ENCODE measurements at regions not wholly inside any gene's neighbourhood (a gene's known extent, or its start where the extent isn't known, plus 50 kb on each side); places are given as distances from the start of the nearest gene placed in this dataset.

DNA sequence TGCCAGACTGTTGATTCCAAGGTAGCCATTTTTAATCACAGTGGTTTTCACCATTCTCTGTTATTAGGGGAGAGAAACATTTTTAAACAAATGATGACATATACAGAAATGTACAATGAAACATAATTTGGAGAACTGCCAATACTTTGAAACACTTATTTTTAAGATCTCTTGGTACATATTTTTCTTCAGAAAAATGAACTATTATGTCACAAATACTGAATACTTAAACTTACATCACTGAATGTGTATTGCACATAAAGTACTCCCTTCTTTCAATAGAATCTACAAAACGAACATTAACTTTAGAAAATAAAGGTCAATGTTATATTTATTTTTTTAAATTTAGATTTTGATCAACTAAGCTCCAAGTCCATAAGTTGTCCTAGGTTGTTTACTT is 71.7 kb upstream of the CPNE8 start:
- no peak for DNase-seq (ENCODE audit: low read depth)

DNA sequence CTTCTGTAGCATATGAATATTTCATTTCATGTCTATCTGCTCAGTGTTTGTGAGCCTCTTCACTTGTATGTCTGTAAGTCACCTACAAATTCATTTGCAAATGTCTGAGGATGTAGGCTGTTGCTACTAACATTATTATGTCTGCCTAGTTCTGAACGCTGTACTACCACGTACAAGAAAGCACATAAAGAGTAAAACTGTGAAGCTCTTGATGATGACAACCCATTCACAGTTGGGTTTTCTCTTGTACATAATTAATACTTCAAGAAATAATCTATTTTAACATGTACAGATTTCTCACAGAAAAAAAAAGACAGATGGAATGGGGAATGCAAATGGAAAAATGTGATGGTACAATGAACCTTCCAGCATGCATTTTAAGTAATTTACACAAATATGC is 64.3 kb upstream of the CPNE8 start:
- no peak for DNase-seq (ENCODE audit: low read depth)

DNA sequence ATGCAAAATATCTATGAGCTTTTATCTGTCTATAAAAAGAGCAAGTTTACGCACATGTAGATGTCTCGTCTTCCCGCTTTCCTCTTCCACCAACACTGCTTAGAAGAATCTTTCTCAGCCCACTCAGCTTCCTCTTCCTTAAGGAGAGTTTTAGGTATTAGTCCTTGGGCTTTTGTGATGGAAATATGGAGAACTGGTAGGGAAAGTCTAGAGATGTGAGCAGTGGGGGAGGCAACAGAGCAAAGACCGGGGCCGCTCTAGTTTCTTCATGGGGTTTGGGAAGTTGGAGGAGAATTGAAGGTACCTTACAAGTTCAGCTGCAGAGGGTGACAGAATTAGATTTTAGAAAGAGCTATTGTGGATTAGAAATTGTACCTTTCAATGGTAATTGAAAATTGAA is 56.3 kb upstream of the CPNE8 start:
- DNase-seq (ENCODE audit: low read depth): no peak

DNA sequence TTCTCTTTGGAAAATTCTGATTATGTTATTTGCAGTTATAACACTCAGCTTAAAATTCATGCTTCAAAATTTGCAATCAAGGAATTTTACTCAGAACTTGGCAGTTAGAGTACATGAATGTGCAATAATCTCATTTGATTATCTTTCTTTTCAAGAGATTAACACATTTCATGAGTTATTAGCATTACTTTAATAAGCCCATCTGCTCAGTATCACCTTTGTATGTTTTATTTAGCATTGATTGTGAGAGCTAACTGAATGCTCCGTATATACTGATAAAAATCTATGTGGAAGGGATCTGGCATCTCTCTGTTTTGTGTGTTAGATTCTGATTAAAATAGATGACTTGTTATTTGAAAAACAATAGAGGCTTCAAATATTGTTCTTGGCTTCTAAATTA is 55.6 kb upstream of the CPNE8 start:
- no peak for DNase-seq (ENCODE audit: low read depth)

DNA sequence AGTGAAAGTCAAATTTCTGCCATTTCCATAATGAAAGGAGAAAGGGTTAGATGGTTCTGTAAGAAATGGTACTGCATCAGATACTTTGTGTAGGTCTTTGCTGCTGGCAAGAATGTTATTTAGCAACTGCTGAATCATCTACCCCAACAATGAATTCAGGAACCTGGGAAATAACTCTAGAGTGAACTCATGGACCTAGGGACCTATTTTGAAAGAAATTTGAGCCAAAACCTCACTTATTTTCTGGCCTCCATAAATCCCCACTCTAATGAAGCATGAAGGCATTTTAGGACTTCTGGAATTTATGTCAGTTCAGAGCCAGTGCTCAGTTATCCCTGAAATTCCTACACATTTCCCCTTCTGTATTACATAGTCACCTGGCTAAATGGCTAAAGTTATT is 50.9 kb upstream of the CPNE8 start:
- no peak for DNase-seq (ENCODE audit: low read depth)
